Tibial artery (tissue), 4 donors: ENCODE measurements at regions not wholly inside any gene's neighbourhood (a gene's known extent, or its start where the extent isn't known, plus 50 kb on each side); places are given as distances from the start of the nearest gene placed in this dataset.
"Not testable (repeated sequence)": the region's sequence is repeated elsewhere in the genome, so short reads cannot be mapped to it uniquely, and the experiment has no call there.

Source experiments
- DNase-seq, 2 donors: peaks; one replicate each; pipeline ENCODE4 v3.0.0-alpha.2; 2019
- H3K27ac ChIP-seq, 2 donors: fragments of 200-600 bp; sonication (generic) in 1 of 2; 1 replicate in 1 of 2; 2 replicates in 1 of 2; pipeline ENCODE4 v1.5.1; 2018 to 2019; ENCODE audit warnings: mild to moderate bottlenecking in 1 of 2
- H3K27me3 ChIP-seq, 2 donors: fragments of 200-600 bp; sonication (generic) in 1 of 2; one replicate each; pipeline versions ENCODE4 v1.5.1 to v1.6.0; 2016 to 2019
- H3K36me3 ChIP-seq, 3 donors: fragments of 200-600 bp; sonication (generic) in 2 of 3; one replicate each; pipeline ENCODE4 v1.5.1; 2016 to 2019; ENCODE audit warnings: mild to moderate bottlenecking in 2 of 3
- H3K4me1 ChIP-seq, 4 donors: fragments of 200-600 bp; sonication (generic) in 2 of 4; 1 replicate in 3 of 4; 2 replicates in 1 of 4; pipeline ENCODE4 v1.5.1; 2016 to 2019
- H3K4me3 ChIP-seq, 2 donors: fragments of 200-600 bp; sonication (generic) in 1 of 2; 1 replicate in 1 of 2; 2 replicates in 1 of 2; pipeline ENCODE4 v1.5.1; 2018 to 2019; ENCODE audit warnings: mild to moderate bottlenecking in 2 of 2
- H3K9me3 ChIP-seq, 3 donors: fragments of 200-600 bp; sonication (generic) in 1 of 3; one replicate each; pipeline ENCODE4 v1.5.1; 2016 to 2019
- intact Hi-C: fragments of 100-400 bp; cut with DNase I; formaldehyde crosslinking; loops from one replicate; pipeline ENCODE4 v1.15.0; 2023; ENCODE audit warnings: low total_unique reads
- TF ChIP-seq, protein P1 (sequence below), 2 experiments: fragments of 200-600 bp in 1 of 2; fragments of 450-650 bp in 1 of 2; IDR thresholded peaks; one replicate each; pipeline ENCODE4 v1.5.1; 2017 to 2019; ENCODE audit warnings: antibody characterized with exemption in 2 of 2, mild to moderate bottlenecking in 1 of 2, moderate library complexity in 1 of 2

DNA sequence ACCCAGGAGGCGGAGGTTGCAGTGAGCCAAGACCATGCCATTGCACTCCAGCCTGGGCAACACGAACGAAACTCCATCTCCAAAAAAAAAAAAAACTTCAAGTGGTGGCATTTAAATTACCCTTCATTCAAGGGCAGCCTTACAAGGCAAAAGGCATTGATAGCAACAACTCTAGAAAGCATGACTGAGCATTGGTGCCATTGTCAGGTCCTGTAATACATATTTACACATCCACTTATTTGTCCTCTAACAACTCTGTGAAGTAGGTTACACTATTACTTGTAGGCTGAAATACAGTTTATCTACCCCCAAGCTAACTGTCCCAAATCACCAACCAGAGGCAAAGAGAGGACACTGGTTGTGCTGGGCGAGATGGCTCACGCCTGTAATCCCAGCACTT, 52.7 kb upstream of the LARP1 start:
- H3K27ac ChIP-seq = no peak overlapping the region
- TF ChIP-seq, protein P1, sequence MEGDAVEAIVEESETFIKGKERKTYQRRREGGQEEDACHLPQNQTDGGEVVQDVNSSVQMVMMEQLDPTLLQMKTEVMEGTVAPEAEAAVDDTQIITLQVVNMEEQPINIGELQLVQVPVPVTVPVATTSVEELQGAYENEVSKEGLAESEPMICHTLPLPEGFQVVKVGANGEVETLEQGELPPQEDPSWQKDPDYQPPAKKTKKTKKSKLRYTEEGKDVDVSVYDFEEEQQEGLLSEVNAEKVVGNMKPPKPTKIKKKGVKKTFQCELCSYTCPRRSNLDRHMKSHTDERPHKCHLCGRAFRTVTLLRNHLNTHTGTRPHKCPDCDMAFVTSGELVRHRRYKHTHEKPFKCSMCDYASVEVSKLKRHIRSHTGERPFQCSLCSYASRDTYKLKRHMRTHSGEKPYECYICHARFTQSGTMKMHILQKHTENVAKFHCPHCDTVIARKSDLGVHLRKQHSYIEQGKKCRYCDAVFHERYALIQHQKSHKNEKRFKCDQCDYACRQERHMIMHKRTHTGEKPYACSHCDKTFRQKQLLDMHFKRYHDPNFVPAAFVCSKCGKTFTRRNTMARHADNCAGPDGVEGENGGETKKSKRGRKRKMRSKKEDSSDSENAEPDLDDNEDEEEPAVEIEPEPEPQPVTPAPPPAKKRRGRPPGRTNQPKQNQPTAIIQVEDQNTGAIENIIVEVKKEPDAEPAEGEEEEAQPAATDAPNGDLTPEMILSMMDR (IDR thresholded peaks at IDR 0.05) = no peak

DNA sequence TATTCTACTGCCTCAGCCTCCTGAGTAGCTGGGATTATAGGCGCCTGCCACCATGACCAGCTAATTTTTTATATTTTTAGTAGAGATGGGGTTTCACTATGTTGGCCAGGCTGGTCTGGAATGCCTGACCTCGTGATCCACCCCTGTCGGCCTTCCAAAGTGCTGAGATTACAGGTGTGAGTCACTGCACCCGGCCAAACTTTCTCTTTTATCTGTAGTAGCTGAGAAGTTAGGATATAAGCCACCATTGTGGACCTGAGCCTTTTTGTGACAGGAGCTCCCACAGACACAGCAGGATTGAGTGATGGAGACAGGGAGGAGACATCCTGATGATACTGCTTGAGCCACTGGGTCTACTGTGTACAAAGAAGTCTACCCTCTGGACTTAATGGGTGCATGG, 53.5 kb upstream of the LARP1 start:
- DNase-seq, intact Hi-C loops, H3K9me3 ChIP-seq, H3K4me3 ChIP-seq, H3K27ac ChIP-seq, H3K27me3 ChIP-seq, H3K4me1 ChIP-seq, H3K36me3 ChIP-seq: not testable (repeated sequence)

More for the DNA sequence above, 52.7 kb upstream of the LARP1 start:
- intact Hi-C loops = no loop called here
- Histone ChIP-seq H3K4me1 (no peaks in the 10 kb centered on the region), H3K9me3 (no peaks in the 10 kb centered on the region), H3K4me3 (no peak overlapping the region), H3K36me3 (no peaks in the 10 kb centered on the region), H3K27me3 (no peaks in the 10 kb centered on the region)
- no peak for DNase-seq

DNA sequence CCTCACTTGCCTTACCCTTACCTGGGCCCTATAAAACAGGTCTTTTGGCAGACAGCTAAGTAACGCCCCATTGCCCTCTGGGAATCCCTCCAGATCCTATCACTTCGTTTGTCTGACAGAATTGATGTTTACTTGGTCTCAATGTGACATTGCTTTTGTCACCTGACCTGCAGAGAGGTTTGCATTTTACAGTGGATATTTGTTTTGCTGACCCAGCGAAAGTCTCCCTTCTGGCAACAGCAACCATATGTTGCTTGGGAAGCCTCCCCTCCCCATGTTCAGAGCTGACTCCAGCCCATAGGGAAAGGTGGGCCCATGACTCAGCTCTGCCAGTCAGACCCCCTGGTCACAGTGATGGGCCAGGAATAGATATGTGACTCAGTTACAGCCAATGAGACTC, 54.0 kb upstream of the LARP1 start:
- Histone ChIP-seq H3K27me3 (no peaks in the 10 kb centered on the region), H3K4me1 (no peaks in the 10 kb centered on the region), H3K4me3 (no peak overlapping the region), H3K27ac (no peak overlapping the region), H3K9me3 (no peaks in the 10 kb centered on the region), H3K36me3 (no peaks in the 10 kb centered on the region)
- intact Hi-C loops = no loop called here
- TF ChIP-seq, protein P1 (IDR thresholded peaks at IDR 0.05) = no peak
- no peak for DNase-seq

DNA sequence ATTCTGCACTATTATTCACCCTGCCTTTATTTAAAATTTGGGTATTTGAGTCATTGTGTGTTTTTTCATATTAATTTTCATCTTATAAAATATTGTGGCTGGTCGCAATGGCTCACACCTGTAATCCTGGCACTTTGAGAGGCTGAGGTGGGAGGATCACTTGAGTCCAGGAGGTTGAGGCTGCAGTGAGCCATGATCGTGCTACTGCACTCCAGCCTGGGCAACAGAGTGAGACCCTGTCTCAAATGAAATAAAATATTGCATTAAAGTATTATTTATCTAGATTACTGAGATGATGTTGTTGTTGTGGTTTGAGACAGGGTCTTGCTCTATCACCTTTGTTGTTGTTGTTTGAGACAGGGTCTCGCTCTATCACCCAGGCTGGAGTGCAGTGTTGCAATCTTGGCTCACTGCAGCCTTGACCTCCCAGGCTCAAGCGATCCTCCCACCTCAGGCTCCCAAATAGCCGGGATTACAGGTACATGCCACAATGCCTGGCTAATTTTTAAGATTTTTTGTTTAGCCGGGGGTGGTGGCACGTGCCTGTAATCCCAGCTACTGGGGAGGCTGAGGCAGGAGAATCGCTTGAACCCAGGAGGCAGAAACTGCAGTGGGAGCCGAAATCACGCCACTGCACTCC, 54.8 kb upstream of the LARP1 start:
- H3K9me3 ChIP-seq, intact Hi-C loops, DNase-seq, H3K4me1 ChIP-seq, H3K27ac ChIP-seq, H3K4me3 ChIP-seq, H3K36me3 ChIP-seq, H3K27me3 ChIP-seq: not testable (repeated sequence)

DNA sequence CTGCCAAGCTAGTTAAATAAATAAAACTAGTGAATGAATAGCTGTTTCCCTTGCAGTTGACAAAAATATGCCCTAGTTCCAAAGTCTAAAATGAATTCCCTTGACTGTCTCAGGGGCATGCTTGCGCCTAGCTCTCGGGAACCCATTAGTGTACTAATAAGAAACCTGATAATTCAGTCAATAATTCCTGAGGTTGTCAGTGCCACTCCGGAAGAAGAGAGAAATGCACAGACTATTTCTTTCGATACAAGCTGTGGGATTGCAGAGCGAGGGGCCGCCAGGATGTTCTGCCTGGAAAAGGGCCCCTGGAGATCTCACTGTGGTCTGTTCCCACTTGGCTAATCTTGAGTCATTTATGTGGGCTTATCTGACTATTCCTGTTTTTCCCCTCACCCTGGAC, 56.4 kb upstream of the LARP1 start:
- no peak overlapping the region for H3K27ac ChIP-seq
- intact Hi-C loops = no loop called here

DNA sequence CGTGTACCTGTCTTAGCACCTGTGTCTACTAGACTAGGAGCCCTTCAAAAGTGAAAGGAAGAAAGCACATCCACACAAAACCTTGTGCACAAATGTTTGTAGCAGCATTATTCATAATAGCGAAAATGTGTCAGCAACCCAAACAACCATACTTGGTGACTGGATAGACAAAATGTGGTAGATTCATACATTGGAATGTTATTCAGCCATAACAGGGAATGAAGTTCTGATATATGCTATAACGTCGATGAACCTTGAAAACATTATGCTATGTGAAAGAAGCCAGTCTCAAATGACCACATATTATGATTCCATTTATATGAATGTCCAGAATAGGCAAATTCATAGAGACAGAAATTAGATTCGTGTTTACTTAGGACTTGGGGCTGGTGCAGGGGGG, 57.8 kb upstream of the LARP1 start:
- no peak overlapping the region for H3K27ac ChIP-seq
- TF ChIP-seq, protein P1 (IDR thresholded peaks at IDR 0.05) = no peak
- peaks cover 0 to 2% (median 0%) of the 10 kb centered on the region in 4 donors for H3K4me1 ChIP-seq
- intact Hi-C loops = no loop called here
- no peaks in the 10 kb centered on the region for H3K27me3 ChIP-seq
- no peaks in the 10 kb centered on the region for H3K36me3 ChIP-seq
- no peak overlapping the region for H3K4me3 ChIP-seq
- no peaks in the 10 kb centered on the region for H3K9me3 ChIP-seq
- no peak for DNase-seq

More for the DNA sequence above, 56.4 kb upstream of the LARP1 start:
- no peak for DNase-seq
- TF ChIP-seq, protein P1 (IDR thresholded peaks at IDR 0.05) = no peak
- no peaks in the 10 kb centered on the region for H3K27me3 ChIP-seq
- H3K9me3 ChIP-seq = no peaks in the 10 kb centered on the region
- H3K4me1 ChIP-seq = no peaks in the 10 kb centered on the region
- H3K36me3 ChIP-seq = no peaks in the 10 kb centered on the region
- no peak overlapping the region for H3K4me3 ChIP-seq

DNA sequence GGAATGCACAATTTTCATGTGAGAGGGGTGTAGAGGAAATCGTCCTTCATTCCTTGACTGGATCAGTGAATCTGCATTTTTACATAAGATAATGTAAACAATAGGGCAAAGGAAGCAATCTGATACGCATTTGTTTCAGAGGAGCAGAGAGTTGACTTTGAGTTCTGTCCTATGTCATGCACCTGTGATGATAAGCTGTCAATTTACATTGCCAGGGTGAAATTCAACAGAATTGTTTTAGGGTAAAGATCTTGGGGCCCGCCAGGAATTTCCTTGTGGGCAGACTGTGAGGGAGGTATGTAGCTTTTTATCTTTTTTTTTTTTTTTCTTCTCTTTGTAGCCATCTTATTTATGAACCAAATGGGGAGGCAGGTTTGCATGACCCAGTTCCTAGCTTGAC, 58.3 kb upstream of the LARP1 start:
- no peak for DNase-seq
- TF ChIP-seq, protein P1 (IDR thresholded peaks at IDR 0.05) = no peak
- Histone ChIP-seq H3K4me3 (no peak overlapping the region), H3K27me3 (no peaks in the 10 kb centered on the region), H3K9me3 (no peaks in the 10 kb centered on the region), H3K27ac (no peak overlapping the region), H3K36me3 (no peaks in the 10 kb centered on the region), H3K4me1 (peaks cover 0 to 7% (median 0%) of the 10 kb centered on the region in 4 donors)
- intact Hi-C loops = no loop called here
